ENCODE measurements at regions not wholly inside any gene's neighbourhood (a gene's known extent, or its start where the extent isn't known, plus 50 kb on each side); places are given as distances from the start of the nearest gene placed in this dataset.

DNA sequence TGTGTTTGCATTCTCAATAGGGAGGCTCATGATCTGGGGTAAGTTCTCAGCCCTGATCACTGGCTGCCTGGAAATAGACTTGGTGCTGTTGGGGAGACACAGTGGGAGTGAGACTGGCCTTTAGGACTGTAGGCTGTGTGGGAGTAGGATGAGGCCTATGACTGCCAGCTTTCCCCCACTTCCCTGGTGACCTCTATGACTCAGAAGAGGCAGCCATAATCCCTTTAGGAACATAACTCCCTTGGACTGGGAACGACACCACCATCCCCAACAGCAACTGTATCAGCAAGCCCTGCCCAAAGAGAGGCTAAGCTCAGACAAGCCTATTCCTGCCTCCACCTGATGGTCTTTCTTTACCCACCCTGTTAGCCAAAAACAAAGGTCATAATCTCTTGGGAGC, 91.3 kb downstream of the SUCNR1 start:
- Histone ChIP-seq H3K4me3 (ENCODE audit: insufficient read depth, low read depth, low read length, poor library complexity, severe bottlenecking) (no peak overlapping the region), H3K36me3 (ENCODE audit: control insufficient read depth, insufficient read depth, low read length) (no peaks in the 10 kb centered on the region), H3K9me3 (ENCODE audit: control insufficient read depth, low read length) (no peaks in the 10 kb centered on the region), H3K27me3 (replicated peaks; ENCODE audit: control insufficient read depth, insufficient read depth, low read length, poor library complexity, severe bottlenecking) (no peaks in the 10 kb centered on the region), H3K4me1 (ENCODE audit: control insufficient read depth, insufficient read depth, low read length, poor library complexity, severe bottlenecking) (no peaks in the 10 kb centered on the region), H3K27ac (ENCODE audit: insufficient read depth, low read length, poor library complexity, severe bottlenecking) (no peak overlapping the region)
- DNase-seq, result no peak

DNA sequence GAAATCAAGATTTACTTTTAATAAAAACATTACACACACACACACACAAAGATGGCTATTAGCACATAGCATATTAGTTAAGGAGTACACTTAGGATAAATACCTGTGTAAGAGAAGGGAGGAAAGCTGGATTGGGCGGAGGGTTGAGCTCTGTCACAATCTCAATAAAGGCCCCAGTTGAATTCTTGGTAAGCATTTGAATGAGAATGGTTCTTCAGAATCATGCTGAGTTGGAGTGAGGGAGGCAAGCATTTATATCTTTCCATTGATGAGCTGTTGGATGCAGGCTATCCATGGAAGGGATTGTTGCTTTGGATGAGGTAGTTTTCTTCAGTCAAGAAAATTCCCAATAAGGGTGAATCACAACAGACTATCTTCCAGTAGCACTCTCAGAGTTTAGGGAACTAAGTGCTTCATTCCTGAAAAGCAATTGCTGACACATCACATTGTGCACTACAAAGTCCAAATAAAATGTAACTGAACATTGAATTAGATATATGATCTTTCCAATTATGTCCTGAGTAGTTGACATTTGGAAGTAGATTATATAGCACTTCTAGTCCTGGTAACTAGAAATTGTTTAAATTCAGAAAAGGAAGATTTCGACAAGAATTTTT, 95.7 kb downstream of the SUCNR1 start:
- Histone ChIP-seq H3K27ac (ENCODE audit: insufficient read depth, low read length, poor library complexity, severe bottlenecking) (no peak overlapping the region), H3K4me3 (ENCODE audit: insufficient read depth, low read depth, low read length, poor library complexity, severe bottlenecking) (no peak overlapping the region), H3K4me1 (ENCODE audit: control insufficient read depth, insufficient read depth, low read length, poor library complexity, severe bottlenecking) (no peaks in the 10 kb centered on the region), H3K9me3 (ENCODE audit: control insufficient read depth, low read length) (no peaks in the 10 kb centered on the region), H3K36me3 (ENCODE audit: control insufficient read depth, insufficient read depth, low read length) (no peaks in the 10 kb centered on the region), H3K27me3 (replicated peaks; ENCODE audit: control insufficient read depth, insufficient read depth, low read length, poor library complexity, severe bottlenecking) (no peaks in the 10 kb centered on the region)
- DNase-seq, result no peak

DNA sequence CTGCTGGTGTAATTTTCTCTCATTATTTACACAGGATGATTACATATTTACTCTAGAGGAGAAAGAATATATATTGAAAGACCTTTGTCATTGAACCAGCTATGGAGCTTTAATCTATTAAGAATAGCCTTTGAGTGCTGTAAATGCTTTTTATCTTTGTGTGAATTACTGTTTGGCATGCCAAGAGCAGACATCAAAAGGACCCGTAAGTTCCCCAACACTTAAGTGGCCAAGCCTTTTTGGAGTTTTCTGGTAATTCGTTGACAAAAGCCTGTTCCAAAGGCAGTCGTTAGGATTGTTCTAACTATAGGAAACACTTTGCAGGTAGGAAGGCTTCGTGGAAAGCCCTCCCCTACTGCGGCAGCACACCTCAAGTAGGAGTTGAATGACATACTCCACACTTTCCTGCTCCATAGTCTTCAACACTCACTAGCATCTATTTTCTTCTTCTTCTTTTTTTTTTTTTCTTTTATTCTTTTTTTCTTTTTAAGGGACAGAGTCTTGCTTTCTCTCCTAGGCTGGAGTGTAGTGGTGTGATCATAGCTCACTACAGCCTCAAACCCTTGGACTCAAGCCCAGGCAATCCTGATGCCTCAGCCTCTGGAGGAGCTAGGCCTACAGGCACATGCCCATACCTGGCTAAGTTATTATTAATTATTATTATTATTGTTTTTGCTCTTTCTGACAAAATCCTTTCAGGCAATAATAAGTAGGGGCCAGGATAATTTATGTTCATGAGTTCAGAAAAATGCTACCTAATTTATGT, 98.6 kb downstream of the SUCNR1 start:
- H3K27me3 ChIP-seq (replicated peaks; ENCODE audit: control insufficient read depth, insufficient read depth, low read length, poor library complexity, severe bottlenecking), result no peaks in the 10 kb centered on the region
- H3K36me3 ChIP-seq (ENCODE audit: control insufficient read depth, insufficient read depth, low read length), result no peaks in the 10 kb centered on the region
- DNase-seq, result no peak
- no peaks in the 10 kb centered on the region for H3K9me3 ChIP-seq (ENCODE audit: control insufficient read depth, low read length)
- no peaks in the 10 kb centered on the region for H3K4me1 ChIP-seq (ENCODE audit: control insufficient read depth, insufficient read depth, low read length, poor library complexity, severe bottlenecking)
- no peak overlapping the region for H3K4me3 ChIP-seq (ENCODE audit: insufficient read depth, low read depth, low read length, poor library complexity, severe bottlenecking)
- no peak overlapping the region for H3K27ac ChIP-seq (ENCODE audit: insufficient read depth, low read length, poor library complexity, severe bottlenecking)

DNA sequence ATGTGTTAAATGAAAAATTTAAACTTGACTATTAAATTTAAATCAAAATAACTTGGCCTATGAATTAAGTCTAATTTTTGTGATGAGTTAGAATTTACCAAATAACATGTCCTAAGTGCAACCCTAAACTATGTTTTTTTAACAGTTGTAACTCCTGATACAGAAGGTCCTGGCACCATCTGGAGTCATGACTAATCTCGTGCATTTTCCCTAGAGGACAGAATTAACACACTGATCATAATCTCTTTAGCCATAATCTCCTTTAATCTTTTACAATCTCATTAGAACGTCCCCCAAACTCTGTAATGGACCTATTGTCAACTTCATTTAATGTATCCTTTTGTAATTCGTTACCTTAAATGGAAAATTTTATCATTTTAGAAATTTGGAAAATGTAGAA, 100.6 kb downstream of the SUCNR1 start:
- Histone ChIP-seq H3K4me3 (ENCODE audit: insufficient read depth, low read depth, low read length, poor library complexity, severe bottlenecking) (no peak overlapping the region), H3K27me3 (replicated peaks; ENCODE audit: control insufficient read depth, insufficient read depth, low read length, poor library complexity, severe bottlenecking) (no peaks in the 10 kb centered on the region), H3K27ac (ENCODE audit: insufficient read depth, low read length, poor library complexity, severe bottlenecking) (no peak overlapping the region), H3K4me1 (ENCODE audit: control insufficient read depth, insufficient read depth, low read length, poor library complexity, severe bottlenecking) (no peaks in the 10 kb centered on the region), H3K36me3 (ENCODE audit: control insufficient read depth, insufficient read depth, low read length) (no peaks in the 10 kb centered on the region), H3K9me3 (ENCODE audit: control insufficient read depth, low read length) (no peaks in the 10 kb centered on the region)
- DNase-seq, result no peak

DNA sequence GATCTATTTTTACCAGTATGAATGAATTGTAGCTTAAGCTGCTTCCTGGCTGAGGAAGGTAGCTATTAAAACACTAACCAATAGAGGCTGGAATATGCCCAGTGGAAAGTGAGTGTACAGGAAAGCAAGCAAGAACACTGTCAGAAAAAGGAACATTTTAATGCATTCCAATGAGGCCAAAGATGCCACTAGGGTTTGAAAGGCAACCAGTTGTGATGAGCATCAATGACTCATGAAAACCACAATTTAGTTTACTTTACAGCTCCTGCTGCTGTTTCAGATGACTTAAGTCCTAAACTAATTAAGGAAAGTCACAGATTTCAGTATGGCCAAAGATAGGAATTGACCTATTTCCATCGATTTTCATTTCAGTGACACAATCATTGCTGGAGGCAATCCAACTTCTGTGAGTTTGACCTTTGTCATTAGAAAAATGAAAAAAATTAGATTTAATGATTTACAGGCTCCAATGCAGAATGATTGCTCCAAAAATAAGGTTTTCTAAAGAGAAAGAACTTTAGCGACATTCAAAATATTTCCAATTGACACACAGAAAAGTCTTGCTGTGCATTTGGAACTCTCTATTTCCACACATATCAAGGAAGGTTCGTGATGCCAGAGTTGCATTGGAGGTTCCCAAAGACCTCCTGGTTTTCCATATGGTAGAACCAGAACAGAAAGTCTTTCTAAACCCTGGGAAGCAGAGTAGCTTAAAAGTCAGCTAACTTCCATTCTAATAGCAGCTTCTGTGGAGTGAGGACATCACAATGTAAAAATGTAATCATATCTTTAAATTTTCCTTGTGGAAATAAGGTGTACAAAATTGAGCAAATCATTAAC, 103.0 kb downstream of the SUCNR1 start:
- Histone ChIP-seq H3K9me3 (ENCODE audit: control insufficient read depth, low read length) (no peaks in the 10 kb centered on the region), H3K4me3 (ENCODE audit: insufficient read depth, low read depth, low read length, poor library complexity, severe bottlenecking) (no peak overlapping the region), H3K27ac (ENCODE audit: insufficient read depth, low read length, poor library complexity, severe bottlenecking) (no peak overlapping the region), H3K27me3 (replicated peaks; ENCODE audit: control insufficient read depth, insufficient read depth, low read length, poor library complexity, severe bottlenecking) (no peaks in the 10 kb centered on the region), H3K4me1 (ENCODE audit: control insufficient read depth, insufficient read depth, low read length, poor library complexity, severe bottlenecking) (no peaks in the 10 kb centered on the region), H3K36me3 (ENCODE audit: control insufficient read depth, insufficient read depth, low read length) (no peaks in the 10 kb centered on the region)
- DNase-seq, result no peak

DNA sequence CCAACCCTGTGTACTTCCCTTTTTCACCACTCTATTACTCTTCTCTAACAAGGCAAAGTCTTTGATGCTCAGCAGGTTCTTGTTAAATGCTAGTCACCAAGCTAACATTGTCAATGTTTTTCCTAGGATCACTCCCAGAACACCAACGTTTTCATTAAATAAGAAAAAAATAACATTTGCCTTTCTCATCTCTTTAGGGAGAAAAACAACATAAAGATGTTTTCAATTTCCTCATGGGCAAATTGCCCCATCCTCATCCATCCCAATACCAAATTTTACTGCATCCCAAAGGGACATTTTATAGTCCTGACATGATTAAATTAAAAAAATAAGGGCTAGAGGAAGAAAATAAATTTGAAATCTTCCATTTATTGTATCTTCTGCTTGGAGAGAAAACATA, 106.5 kb downstream of the SUCNR1 start:
- Histone ChIP-seq H3K9me3 (ENCODE audit: control insufficient read depth, low read length) (no peaks in the 10 kb centered on the region), H3K27me3 (replicated peaks; ENCODE audit: control insufficient read depth, insufficient read depth, low read length, poor library complexity, severe bottlenecking) (no peaks in the 10 kb centered on the region), H3K36me3 (ENCODE audit: control insufficient read depth, insufficient read depth, low read length) (no peaks in the 10 kb centered on the region), H3K4me1 (ENCODE audit: control insufficient read depth, insufficient read depth, low read length, poor library complexity, severe bottlenecking) (no peaks in the 10 kb centered on the region), H3K4me3 (ENCODE audit: insufficient read depth, low read depth, low read length, poor library complexity, severe bottlenecking) (no peak overlapping the region), H3K27ac (ENCODE audit: insufficient read depth, low read length, poor library complexity, severe bottlenecking) (no peak overlapping the region)
- no peak for DNase-seq

DNA sequence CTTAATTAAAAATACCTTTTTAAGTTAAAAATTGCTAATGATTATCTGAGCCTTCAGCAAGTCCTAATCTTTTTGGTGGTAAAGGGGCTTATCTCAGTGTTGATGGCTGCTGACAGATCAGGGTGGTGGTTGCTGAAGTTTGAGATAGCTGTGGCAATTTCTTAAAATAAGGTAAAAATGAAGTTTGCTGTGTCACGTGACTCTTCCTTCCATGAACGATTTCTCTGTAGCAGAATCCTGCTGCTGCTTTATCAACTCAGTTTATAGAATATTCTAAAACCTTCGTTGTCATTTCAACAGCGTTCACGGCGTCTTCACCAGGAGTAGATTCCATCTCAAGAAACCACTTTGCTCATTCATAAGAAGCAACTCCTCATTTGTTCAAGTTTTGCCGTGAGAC, 110.1 kb downstream of the SUCNR1 start:
- no peaks in the 10 kb centered on the region for H3K4me1 ChIP-seq (ENCODE audit: control insufficient read depth, insufficient read depth, low read length, poor library complexity, severe bottlenecking)
- H3K9me3 ChIP-seq (ENCODE audit: control insufficient read depth, low read length), result no peaks in the 10 kb centered on the region
- H3K4me3 ChIP-seq (ENCODE audit: insufficient read depth, low read depth, low read length, poor library complexity, severe bottlenecking), result no peak overlapping the region
- H3K27me3 ChIP-seq (replicated peaks; ENCODE audit: control insufficient read depth, insufficient read depth, low read length, poor library complexity, severe bottlenecking), result no peaks in the 10 kb centered on the region
- no peak overlapping the region for H3K27ac ChIP-seq (ENCODE audit: insufficient read depth, low read length, poor library complexity, severe bottlenecking)
- DNase-seq, result no peak
- H3K36me3 ChIP-seq (ENCODE audit: control insufficient read depth, insufficient read depth, low read length), result no peaks in the 10 kb centered on the region

DNA sequence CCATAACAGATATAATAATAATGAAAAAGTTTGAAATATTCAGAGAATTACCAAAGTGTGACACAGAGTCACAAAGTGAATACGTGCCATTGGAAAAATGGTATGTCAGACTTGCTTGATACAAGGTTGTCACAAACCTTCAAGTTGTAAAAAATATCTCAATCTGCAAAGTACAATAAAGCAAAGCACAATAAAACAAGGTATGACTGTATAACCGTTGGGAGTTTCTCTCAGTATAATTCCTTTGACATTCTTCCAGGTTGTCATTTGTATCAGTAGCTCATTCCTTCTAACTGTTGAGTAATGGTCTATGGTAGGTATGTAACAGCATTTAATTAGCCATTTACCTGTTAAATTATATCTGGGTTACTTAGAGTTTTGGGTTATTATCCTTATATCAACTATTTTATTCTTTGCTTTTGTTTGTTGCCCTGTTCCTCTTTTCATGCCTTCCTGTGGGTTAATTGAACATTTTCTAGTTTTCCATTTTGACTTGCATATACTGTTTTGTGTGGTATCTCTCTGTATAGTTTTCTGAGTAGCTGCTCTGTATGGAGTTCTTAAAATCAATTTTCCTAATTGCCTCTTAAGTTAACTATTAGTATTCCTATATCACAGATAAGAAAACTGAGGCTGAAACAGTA, 112.5 kb downstream of the SUCNR1 start:
- Histone ChIP-seq H3K27me3 (replicated peaks; ENCODE audit: control insufficient read depth, insufficient read depth, low read length, poor library complexity, severe bottlenecking) (no peaks in the 10 kb centered on the region), H3K36me3 (ENCODE audit: control insufficient read depth, insufficient read depth, low read length) (no peaks in the 10 kb centered on the region), H3K4me3 (ENCODE audit: insufficient read depth, low read depth, low read length, poor library complexity, severe bottlenecking) (no peak overlapping the region), H3K9me3 (ENCODE audit: control insufficient read depth, low read length) (no peaks in the 10 kb centered on the region), H3K4me1 (ENCODE audit: control insufficient read depth, insufficient read depth, low read length, poor library complexity, severe bottlenecking) (no peaks in the 10 kb centered on the region), H3K27ac (ENCODE audit: insufficient read depth, low read length, poor library complexity, severe bottlenecking) (no peak overlapping the region)
- DNase-seq, result no peak

DNA sequence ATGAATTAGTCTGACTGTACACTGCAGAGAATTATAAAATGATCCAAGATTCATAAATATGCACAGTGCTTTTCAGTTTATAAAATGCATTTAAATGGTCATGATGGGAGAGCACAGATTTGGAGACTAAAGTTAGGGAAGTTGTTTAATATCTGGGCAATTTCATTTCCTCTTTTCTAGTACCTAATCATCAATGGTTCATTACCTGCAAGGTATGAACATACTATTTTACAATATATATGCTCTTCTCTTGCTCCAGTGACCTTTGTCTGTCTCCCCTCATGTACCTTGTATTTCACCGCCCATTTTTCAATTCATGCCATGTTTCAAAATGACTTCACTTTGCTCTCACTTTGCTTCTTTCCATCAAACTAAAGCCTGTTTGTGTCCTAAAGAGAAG, 114.5 kb downstream of the SUCNR1 start:
- no peak overlapping the region for H3K4me3 ChIP-seq (ENCODE audit: insufficient read depth, low read depth, low read length, poor library complexity, severe bottlenecking)
- DNase-seq, result no peak

More for the DNA sequence above, 114.5 kb downstream of the SUCNR1 start:
- Histone ChIP-seq H3K9me3 (ENCODE audit: control insufficient read depth, low read length) (no peaks in the 10 kb centered on the region), H3K27me3 (replicated peaks; ENCODE audit: control insufficient read depth, insufficient read depth, low read length, poor library complexity, severe bottlenecking) (no peaks in the 10 kb centered on the region), H3K36me3 (ENCODE audit: control insufficient read depth, insufficient read depth, low read length) (no peaks in the 10 kb centered on the region), H3K4me1 (ENCODE audit: control insufficient read depth, insufficient read depth, low read length, poor library complexity, severe bottlenecking) (no peaks in the 10 kb centered on the region), H3K27ac (ENCODE audit: insufficient read depth, low read length, poor library complexity, severe bottlenecking) (no peak overlapping the region)

All from effector memory CD4-positive, alpha-beta T cell (primary cell).